Epidermal melanocyte (primary cell): ENCODE measurements at regions not wholly inside any gene's neighbourhood (a gene's known extent, or its start where the extent isn't known, plus 50 kb on each side); places are given as distances from the start of the nearest gene placed in this dataset.

ENCODE experiments used
- DNase-seq: peaks from one replicate; pipeline ENCODE4 v3.0.0; 2011; ENCODE audit warnings: low spot score; ENCODE audit not compliant: insufficient read length

GRCh38 chr1:195576641-195577040 is 1031.6 kb downstream of the KCNT2 start:
- DNase-seq: no peak

DNA sequence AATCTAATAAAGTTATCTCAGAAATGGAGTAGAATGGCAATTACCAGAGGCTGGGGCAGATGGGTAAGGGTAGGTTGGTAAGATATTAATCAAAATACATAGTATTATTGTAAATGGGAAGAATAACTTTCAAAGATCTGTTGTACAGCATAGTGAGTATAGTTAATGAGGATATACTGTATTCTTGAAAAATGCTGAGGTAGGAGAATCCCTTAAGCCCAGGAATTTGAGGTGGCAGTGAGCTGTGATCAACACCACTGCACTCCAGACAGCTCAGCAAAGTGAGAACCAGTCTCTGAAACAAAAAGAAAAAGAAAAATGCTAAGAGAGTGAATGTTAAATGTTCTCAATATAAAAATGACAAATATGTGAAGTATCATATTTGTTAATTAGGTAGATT is 1033.7 kb downstream of the KCNT2 start:
- no peak for DNase-seq

DNA sequence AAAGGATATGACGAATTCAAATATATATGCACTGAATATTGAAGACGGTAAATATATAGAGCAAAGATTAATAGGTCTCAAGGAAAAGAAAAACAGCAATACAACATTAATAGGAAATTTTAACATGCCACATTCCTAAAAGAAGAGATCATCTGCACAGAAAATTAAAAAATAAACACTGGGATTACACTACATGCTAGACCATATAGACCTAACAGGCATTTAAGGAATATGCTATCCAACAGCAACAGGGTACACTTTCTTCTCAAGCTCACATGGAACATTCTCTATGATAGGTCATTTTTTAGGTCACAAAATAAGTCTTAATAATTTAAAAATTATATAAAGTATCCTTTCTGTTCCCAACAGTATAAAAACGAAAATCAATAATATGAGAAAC is 1038.3 kb downstream of the KCNT2 start:
- no peak for DNase-seq

DNA sequence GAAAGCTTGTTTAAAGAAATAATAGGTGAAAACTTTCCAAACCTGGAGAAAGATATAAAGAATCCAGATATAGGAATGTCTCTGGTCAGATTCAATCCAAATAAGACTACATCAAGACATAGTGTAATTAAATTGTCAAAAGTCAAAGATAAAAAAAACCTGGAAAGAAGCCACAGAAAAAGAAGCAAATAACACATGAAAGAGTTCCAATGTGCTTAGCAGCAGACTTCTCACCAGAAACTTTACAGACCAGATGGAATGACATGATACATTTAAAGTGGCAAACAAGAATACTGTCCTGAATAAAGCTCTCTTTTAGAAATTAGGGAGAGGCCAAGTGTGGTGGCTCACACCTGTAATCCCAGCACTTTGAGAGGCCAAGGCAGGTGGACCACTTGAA is 1039.9 kb downstream of the KCNT2 start:
- no peak for DNase-seq

- DNase-seq: no peak
Observed at GRCh38 chr1:195562074-195562473, 1046.2 kb downstream of the KCNT2 start.

DNA sequence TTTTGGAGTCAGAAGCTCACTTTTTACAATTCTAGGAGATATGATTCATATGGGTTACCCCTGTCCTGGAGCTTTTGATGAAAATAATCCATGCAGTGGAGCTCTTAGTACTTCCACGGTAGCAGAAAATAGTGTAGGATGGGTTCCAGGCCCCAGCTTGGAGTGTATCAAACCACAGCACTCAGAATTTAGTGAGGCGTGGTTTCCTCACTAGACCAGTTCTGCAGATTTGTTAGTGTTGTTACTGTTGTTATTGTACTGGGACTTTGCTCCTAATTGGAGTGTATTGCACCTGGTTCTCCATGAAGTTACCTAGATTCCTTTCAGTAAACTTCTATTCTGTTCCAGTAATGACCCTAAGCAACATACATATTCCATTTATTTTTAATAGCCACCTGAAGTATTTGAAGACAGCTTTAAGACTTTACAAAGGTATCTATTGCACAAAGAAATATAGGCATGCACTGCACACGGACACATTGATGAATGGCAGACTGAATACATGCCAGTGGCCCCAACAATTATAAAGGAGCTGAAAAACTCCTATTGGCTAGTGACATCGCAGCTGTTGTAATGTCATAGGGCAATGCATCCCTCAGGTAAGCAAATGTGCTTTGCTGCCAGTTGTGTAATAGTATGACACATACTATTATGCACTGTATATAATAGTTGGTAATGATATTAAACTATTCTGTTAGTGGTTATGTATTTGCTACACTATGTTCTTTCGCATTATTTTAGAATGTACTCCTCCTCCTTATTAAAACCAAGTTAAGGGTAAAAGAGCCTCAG is 1058.0 kb downstream of the KCNT2 start:
- DNase-seq: no peak

DNA sequence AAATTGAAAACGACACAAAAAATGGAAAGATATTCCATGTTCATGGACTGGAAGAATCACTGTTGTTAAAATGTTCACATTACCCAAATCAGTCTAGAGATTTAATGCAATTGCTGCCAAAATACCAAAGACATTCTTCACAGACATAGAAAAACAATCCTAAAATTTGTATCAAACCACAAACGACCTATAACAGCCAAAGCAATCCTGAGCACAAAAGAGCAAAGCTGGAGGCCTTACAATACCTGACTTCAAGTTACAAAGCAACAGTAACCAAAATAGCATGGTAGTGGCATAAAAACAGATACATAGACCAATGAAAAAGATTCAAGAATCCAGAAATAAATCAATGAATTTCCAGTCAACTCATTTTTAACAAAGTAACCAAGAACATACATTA is 1077.3 kb downstream of the KCNT2 start:
- DNase-seq: no peak

DNA sequence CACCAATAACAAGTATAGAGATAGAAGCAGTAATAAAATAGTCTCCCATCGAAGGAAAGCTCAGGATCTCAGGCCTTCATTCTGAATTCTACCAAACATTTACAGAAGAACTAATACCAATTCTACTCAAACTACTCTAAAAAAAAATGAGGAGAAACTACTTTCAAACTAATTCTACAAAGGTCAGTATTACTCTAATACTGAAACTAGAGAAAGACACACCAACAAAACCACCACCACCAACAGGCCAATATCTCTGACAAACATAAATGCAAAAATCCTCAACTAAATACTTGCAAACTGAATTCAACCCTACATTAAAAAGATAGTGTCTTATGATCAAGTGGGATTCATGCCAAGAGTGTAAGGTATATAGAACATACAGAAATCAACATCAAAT is 1078.4 kb downstream of the KCNT2 start:
- no peak for DNase-seq

DNA sequence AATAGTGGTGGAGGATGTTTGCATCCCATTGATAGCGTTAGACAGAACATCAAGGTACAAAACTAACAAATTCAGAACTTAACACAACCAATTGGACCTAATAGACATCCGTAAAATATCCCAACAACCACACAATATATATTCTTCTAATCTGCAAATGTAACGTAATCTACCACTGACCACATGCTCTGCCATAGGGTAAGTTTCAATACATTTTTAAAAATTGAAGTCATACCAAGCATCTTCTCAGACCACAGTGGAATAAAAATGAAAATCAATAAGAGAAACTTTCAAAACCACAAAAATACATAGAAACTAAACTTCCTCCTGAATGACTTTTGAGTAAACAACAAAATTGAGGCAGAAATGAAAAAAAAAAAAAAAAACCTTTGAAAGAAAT is 1087.5 kb downstream of the KCNT2 start:
- no peak for DNase-seq

- DNase-seq: no peak
Observed at GRCh38 chr1:195516036-195516435, 1092.2 kb downstream of the KCNT2 start.

DNA sequence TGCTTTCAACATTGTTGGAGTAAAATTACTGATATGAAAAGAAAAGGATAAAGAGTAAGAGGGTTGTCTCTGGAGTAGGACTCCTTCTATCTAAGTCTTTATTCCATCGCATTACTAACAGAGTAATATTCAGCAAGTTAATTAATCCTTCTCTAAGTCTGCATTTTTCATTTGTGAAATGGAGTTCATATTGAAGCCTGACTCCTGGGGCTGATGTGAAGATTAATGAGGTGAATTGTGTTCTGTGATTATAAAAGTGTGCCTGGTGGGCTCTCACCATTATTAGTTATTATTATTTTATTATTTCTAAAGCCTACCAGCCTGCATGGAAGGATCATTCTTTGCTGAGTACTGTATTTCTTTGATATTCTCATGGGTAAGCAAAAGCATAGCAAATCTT is 1096.7 kb downstream of the KCNT2 start:
- no peak for DNase-seq

DNA sequence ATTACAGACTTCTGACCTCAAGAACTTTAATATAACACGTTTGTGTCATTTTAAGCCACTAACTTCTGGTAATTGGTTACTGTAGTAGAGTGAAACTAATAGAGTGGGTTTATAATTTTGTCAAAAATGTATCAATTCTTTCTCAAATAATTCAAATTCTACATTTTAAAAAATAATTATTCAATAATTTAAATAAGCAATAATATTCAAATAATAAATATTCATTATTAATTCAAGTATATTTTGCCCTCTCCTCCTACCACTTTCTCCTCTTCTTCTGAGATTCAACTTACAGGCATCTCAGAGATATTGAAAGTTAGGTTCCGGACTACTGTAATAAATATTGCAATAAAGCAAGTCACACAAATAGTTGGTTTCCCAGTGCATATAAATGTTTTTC is 1107.1 kb downstream of the KCNT2 start:
- no peak for DNase-seq

DNA sequence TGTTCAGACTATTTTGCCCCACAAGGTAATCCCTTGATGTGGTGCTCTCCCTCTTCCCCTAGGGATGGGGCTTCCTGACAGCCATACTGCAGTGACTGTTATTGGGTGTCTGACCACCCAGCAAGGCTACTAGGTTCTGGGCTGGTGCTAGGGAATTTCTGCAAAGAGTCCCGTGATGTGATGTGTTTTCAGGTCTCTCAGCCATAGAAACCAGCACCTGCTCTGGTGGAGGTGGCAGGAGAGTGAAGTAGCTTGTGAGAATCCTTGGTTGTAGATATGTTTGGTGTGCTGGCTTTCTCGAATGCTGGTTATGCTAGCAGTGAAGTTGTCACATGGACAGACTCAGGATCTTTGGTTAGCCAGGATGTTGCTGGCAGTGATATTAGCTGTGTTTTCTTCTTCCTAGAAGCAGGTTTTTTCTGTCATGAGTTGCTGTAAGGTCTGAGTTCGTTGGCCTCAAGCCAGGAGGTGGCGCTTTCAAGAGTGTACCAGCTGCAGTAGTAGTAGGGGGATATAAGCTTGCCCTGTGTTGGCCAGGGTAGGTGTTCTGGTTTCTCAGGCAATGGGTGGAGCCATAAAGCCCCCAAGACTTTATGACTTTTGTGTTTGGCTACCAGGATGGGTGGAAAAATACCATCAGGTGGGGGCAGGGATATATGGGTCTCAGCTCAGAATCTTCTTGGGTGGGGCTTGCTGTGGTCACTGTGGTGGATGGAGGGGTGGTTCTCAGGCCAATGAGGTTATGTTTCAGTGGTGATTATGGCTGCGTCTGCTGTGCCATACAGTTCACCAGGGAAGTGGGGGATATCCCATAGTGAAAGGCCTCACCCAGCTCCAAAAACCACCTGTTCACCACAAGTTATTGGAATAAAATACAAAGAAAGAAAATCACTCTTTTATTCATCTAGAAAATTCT is 1112.3 kb downstream of the KCNT2 start:
- no peak for DNase-seq

GRCh38 chr1:195482137-195482536 is 1126.1 kb downstream of the KCNT2 start:
- no peak for DNase-seq

DNA sequence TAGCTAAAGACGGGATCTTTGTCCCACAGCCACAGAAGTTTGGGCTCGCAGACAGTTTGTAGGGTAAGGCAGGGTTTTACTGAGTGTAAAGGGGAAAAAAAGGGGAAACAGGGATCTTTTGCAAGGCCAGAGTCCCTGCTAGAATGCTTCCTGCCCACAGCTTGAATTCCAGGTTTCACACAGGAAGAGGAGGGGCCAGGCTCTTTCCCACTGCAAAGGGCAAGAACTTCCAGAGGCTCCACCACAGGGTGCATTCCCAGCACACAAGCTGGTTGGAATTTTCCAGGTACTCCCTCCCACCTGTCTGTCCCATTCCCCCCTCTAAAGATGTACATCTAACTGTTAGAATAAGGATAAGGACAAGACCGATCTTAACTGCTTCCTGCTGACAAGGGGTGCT is 1126.9 kb downstream of the KCNT2 start:
- no peak for DNase-seq

DNA sequence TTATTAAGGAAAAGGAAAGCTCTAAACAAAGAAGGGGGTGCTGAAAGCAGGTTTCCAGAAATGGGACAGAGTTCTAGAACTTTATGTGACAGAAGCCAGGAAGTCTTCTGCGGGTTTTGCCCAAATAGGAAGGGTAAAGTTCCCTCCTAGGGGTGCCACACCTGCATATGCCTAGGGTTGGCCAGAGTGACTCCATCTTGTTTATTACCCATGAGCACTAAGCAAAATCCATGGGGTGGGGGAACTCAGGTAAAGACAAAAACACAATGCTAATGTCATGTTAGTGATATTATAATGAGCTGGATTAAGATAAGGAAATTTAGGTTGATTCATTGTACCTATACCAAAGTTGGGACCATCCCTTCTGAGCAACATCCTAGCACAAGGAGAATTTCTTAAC is 1132.7 kb downstream of the KCNT2 start:
- DNase-seq: no peak

DNA sequence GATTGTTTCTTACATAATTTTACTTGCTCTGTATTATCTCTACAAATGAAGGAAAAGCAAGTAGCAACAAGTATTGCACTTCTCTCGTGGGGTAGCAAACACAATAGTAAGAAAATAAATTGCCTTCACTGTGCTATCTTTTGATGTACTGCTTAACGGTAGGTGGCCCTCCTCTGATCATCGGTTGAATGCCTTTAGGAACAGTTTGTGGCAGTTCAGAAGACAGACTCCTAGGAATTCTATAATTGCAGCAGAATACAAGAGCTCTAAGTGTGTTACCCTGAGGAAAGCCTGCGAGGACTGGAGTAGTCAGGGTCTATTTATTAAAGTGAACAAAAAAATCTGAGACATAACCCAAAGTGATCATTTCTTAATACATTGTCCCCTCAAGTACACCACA is 1135.9 kb downstream of the KCNT2 start:
- DNase-seq: no peak

DNA sequence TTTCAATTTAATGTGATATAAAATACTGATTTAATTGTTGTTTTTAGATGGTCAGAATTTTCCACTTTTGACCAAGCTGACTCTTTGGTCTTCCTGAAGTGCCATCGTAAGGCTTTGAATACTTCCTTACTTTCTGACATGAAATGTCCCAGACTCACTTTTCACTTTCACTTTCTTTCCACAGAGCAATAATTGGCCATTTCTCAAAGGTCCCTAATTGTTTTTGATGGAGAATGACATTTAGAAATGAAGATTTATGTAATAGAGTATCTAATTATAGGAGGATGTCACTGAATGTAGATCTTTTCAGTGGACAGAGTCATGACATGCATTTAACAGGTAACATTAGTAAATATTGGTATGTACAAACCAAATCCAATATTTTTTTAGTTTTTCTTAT is 1141.6 kb downstream of the KCNT2 start:
- no peak for DNase-seq

GRCh38 chr1:195462646-195463045 is 1145.6 kb downstream of the KCNT2 start:
- DNase-seq: no peak

DNA sequence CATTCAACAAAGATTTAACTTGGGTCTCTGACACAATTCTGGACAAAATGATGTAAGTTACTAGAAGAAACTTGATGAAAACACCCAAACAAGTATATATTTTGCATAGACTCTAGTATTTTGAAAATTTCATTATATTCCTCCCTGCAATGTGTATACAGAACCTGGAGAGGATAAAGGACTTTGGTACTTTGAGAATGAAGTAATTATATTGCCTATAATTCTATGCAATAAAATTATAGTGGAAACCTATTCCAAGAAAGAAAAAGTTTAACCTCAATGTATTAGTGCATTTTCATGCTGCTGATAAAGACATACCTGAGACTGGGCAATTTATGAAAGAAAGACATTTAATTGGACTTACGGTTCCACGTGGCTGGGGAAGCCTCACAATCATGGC is 1146.1 kb downstream of the KCNT2 start:
- DNase-seq: no peak

DNA sequence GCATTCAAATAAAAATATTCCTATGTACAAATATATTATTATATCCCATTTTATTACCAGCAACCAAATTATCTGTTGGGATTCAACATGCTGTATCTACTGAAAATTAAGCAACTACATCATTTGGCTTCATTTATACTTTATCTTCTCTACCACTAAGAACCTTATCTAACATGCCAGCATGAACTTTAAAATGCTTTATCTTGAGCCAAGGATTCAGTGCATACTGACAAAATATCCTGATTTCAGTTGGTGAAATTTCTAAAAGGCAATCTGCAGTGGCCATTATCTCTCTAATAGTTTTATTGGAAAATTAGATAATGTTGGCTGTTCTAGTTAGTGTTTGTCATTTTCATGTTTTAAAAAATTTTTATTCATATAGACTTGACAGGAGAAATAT is 1149.9 kb downstream of the KCNT2 start:
- no peak for DNase-seq

GRCh38 chr1:195450794-195451193 is 1157.4 kb downstream of the KCNT2 start:
- no peak for DNase-seq

DNA sequence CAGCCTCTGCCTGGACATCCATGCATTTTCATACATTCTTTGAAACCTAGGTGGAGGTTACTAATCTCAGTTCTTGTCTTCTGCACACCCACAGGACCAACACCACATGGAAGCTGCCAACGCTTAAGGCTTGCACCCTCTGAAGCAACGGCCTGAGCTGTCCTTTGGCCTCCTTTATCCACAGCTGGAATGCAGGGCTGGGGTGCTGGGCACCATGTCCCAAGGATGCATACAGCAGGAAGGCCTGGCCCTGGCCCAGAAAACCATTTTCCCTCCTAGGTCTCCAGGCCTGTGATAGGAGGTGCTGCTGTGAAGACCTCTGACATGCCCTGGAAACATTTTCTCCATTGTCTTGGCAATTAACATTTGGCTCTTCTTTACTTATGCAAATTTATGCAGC is 1168.6 kb downstream of the KCNT2 start:
- DNase-seq: no peak
